HG03439 (cell line): ENCODE measurements at regions not wholly inside any gene's neighbourhood (a gene's known extent, or its start where the extent isn't known, plus 50 kb on each side); places are given as distances from the start of the nearest gene placed in this dataset.

Experiments used
- ATAC-seq: cut with Tn5 transposase; IDR thresholded peaks from one replicate; pipeline ENCODE4 v1.9.1; 2021; ENCODE audit warnings: mild to moderate bottlenecking, moderate library complexity; ENCODE audit not compliant: unreplicated experiment

DNA sequence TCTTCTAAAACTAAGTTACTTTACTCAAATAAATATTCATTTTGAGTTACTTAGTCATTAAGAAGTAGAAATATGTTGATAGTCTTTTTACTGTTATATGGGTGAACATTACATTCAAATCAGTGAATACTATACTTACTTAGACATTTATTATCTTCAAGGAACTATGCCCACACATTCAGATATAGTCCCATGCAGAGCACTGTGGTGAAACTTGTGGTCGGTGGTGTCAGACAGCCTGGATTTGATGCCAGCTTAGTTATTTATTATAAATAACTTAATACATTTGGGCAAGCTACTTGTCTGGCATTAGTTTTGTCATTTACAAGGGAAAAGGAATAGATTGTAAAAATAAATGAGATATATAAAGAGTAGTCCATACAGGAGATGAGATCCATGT lies 149.5 kb downstream of the RAP2B start:
- ATAC-seq, result no peak

GRCh38 chr3:153313302-153313965 lies 151.4 kb downstream of the RAP2B start:
- no peak for ATAC-seq

GRCh38 chr3:153314038-153314437 lies 152.0 kb downstream of the RAP2B start:
- no peak for ATAC-seq

- no peak for ATAC-seq
These were observed 153.8 kb downstream of the RAP2B start for GRCh38 chr3:153315781-153316180.

- no peak for ATAC-seq
These were observed 157.9 kb downstream of the RAP2B start for GRCh38 chr3:153319705-153320554.

- ATAC-seq, result no peak
These were observed 158.6 kb downstream of the RAP2B start for GRCh38 chr3:153320585-153321128.

GRCh38 chr3:153328690-153329089 lies 166.7 kb downstream of the RAP2B start:
- no peak for ATAC-seq

DNA sequence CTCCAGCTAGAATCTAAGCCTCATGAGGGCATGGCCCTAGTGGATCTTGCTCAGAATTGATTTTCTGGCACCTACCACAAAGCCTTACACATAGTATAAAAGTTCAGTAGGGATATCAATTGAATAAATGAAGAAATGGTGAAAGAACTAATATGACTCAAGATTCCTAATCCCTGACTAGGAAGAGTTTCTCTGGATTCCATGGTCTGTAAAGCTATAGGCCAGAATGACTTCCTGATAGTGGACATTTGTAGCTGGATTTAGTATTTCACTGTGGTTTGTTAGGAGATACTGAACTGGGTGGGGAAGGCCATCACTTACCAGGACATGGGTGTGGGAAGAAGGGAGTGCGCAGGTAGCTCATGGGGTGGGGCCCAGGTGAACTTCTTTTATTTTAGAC lies 168.9 kb downstream of the RAP2B start:
- no peak for ATAC-seq

GRCh38 chr3:153331676-153332075 lies 169.7 kb downstream of the RAP2B start:
- no peak for ATAC-seq

- ATAC-seq, result no peak
These were observed 172.5 kb downstream of the RAP2B start for GRCh38 chr3:153334558-153334957.

DNA sequence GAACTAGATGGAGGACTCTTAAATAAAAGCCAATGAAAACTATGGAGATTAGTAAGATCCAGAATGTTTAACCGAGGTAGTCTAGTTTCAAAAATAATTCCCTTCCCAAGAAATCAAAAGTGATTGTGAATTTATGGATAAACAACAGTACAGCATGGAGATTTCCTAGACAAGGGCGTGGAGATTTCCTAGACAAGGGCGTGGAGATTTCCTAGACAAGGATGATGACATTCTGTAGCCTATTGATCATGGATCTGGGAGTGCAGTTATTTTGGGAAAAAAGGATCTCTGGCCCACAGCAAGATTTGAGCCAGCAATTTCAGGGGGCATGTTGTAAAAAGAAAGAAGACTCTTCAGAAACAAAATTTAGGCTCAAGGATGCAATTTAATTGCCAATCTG lies 175.3 kb downstream of the RAP2B start:
- no peak for ATAC-seq

- ATAC-seq, result no peak
These were observed 176.5 kb downstream of the RAP2B start for GRCh38 chr3:153338487-153338886.

DNA sequence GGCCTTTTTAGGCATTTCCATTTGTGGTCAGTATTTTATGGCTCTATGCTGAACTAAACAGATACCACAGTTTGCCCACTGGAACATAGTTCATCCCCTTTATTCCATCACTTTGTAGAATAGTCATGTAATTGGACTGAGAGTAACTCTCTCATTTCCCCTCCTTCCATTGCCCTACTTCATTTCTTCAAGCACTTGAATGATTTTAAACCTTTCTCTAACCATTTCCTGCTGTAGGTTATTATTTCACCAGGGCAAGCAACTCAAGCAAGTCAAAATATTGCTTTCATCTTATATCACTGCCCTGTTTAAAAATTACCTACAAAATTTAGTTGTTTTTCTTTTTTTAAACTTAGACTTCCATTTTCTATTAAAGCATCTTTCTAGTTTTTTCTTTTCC lies 177.0 kb downstream of the RAP2B start:
- no peak for ATAC-seq

DNA sequence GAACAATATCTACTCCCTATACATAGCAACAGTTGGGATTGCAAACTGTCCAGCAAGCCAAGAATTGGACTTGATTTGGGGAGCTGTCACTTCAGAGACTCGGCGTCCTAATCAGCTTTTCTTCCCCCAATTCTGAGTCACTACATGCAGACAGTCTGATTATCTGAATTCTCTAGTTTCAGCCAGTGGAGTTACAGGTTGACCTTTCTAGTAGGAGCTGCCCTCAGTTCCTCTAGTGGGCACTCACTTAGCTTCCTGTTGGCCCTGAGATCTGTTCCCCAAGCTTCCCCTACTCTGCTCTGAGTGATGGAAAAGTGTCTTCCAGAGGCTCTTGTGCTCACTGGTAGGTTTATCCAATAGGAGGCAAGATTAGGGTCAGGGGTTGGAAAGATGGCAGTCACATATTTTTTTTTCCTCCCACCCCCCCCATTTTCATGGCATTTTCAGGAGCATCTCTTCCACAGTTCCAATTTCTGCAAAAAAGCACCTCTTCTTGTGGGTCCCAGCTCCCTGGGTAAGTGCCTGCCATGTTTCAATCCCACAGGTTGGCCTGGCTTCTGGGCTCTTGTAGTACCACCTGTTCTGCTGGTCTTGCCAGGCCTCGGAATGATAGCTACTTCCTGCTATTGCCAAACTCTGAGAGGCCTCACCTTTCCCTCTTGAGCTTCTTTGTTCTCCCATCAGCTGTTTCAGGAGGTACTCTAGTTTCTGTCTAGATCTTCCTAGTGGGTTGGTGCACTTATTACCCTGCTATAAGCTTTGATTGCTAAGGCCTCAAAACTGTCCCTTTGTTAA lies 182.2 kb downstream of the RAP2B start:
- no peak for ATAC-seq

GRCh38 chr3:153348457-153349107 lies 186.6 kb downstream of the RAP2B start:
- ATAC-seq, result no peak

DNA sequence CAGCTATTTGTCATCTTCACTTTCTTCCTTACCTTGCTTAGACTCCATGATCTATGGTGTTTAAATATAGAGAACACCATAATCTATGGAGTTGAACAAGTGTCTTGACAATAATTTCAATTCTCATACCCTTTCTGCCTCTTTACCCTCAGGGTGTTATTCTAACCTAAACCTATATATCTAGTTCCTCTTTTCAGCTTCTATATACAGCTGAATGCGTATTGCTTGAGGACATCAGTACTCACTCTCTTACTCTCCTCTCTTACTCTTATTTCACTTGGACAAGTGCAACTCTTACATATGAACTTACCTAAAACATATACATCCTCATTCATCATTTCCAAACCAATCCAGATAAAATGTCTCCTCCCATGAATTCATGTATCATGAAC lies 187.1 kb downstream of the RAP2B start:
- ATAC-seq, result no peak

GRCh38 chr3:153350420-153350819 lies 188.4 kb downstream of the RAP2B start:
- ATAC-seq, result no peak

- ATAC-seq, result no peak
These were observed 192.6 kb downstream of the RAP2B start for GRCh38 chr3:153354641-153355040.

GRCh38 chr3:153355559-153355958 lies 193.5 kb downstream of the RAP2B start:
- no peak for ATAC-seq

DNA sequence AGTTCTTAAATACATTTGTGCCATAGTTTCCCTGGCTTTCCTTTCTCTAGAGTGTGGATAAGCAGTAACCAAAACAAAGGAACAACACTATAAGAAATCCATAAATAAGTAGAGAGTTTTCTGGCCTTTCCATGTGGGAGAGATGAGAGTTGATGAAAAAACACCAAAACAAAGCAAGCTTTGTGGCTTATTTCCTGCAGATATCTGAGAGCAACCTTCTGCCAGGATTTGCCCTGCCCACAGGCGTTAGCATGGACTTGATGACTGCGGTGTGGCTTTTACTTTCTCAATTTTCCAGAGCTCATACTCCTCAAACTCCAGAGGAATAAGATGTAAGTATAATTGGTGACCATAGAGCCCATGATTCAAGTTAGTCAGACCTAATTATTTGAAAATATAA lies 194.9 kb downstream of the RAP2B start:
- no peak for ATAC-seq

- ATAC-seq, result no peak
These were observed 195.4 kb downstream of the RAP2B start for GRCh38 chr3:153357436-153357835.
